Activated T-cell treated with anti-CD3 and anti-CD28 coated beads, Interleukin-2, amount 50 U/mL, for 24 hours (primary cell): ENCODE measurements at regions not wholly inside any gene's neighbourhood (a gene's known extent, or its start where the extent isn't known, plus 50 kb on each side); places are given as distances from the start of the nearest gene placed in this dataset.

ENCODE experiments used
- DNase-seq: peaks from one replicate; pipeline ENCODE4 v3.0.0-alpha.2; 2020
- H3K27ac Mint-ChIP-seq: 2 replicates; pipeline ENCODE4 v1.8.0; 2020; ENCODE audit warnings: mild to moderate bottlenecking, mixed read lengths
- H3K27me3 Mint-ChIP-seq: 2 replicates; pipeline ENCODE4 v1.8.0; 2020; ENCODE audit warnings: mixed read lengths
- H3K36me3 Mint-ChIP-seq: 2 replicates; pipeline ENCODE4 v1.8.0; 2020; ENCODE audit warnings: low read depth, mixed read lengths
- H3K4me1 Mint-ChIP-seq: 2 replicates; pipeline ENCODE4 v1.8.0; 2020; ENCODE audit warnings: low read depth, mixed read lengths
- H3K4me3 Mint-ChIP-seq: 2 replicates; pipeline ENCODE4 v1.8.0; 2020; ENCODE audit warnings: mild to moderate bottlenecking, moderate library complexity, mixed read lengths
- H3K9me3 Mint-ChIP-seq: 2 replicates; pipeline ENCODE4 v1.8.0; 2020; ENCODE audit warnings: mixed read lengths

GRCh38 chr2:199707593-199708185 is 143.3 kb downstream of the FTCDNL1 start:
- Mint-ChIP-seq H3K27ac (no peak overlapping the region), H3K4me3 (no peak overlapping the region), H3K4me1 (peaks cover 1% of the 10 kb centered on the region), H3K9me3 (peaks cover 8% of the 10 kb centered on the region), H3K27me3 (peaks cover 17% of the 10 kb centered on the region), H3K36me3 (no peaks in the 10 kb centered on the region)
- DNase-seq = no peak

- Mint-ChIP-seq H3K36me3 (no peaks in the 10 kb centered on the region), H3K4me3 (no peak overlapping the region), H3K9me3 (peaks cover 8% of the 10 kb centered on the region), H3K27ac (no peak overlapping the region), H3K27me3 (peaks cover 4% of the 10 kb centered on the region), H3K4me1 (peaks cover 1% of the 10 kb centered on the region)
- no peak for DNase-seq
Measured at GRCh38 chr2:199705538-199705937, 145.5 kb downstream of the FTCDNL1 start.

- H3K9me3 Mint-ChIP-seq = peaks cover 8% of the 10 kb centered on the region
- no peaks in the 10 kb centered on the region for H3K27me3 Mint-ChIP-seq
- no peak for DNase-seq
- H3K4me3 Mint-ChIP-seq = no peak overlapping the region
- H3K4me1 Mint-ChIP-seq = peaks cover 1% of the 10 kb centered on the region
- H3K36me3 Mint-ChIP-seq = no peaks in the 10 kb centered on the region
- H3K27ac Mint-ChIP-seq = no peak overlapping the region
Measured at GRCh38 chr2:199704358-199705238, 146.4 kb downstream of the FTCDNL1 start.

- no peaks in the 10 kb centered on the region for H3K36me3 Mint-ChIP-seq
- H3K27ac Mint-ChIP-seq = no peak overlapping the region
- H3K27me3 Mint-ChIP-seq = peaks cover under 1% of the 10 kb centered on the region
- DNase-seq = no peak
- peaks cover 1% of the 10 kb centered on the region for H3K4me1 Mint-ChIP-seq
- H3K4me3 Mint-ChIP-seq = no peak overlapping the region
- H3K9me3 Mint-ChIP-seq = peaks cover 6% of the 10 kb centered on the region
Measured at GRCh38 chr2:199703199-199703598, 147.8 kb downstream of the FTCDNL1 start.

- Mint-ChIP-seq H3K27ac (no peak overlapping the region), H3K4me1 (no peaks in the 10 kb centered on the region), H3K27me3 (peaks cover 17% of the 10 kb centered on the region), H3K9me3 (no peaks in the 10 kb centered on the region), H3K4me3 (no peak overlapping the region), H3K36me3 (no peaks in the 10 kb centered on the region)
- no peak for DNase-seq
Measured at GRCh38 chr2:199697469-199697868, 153.5 kb downstream of the FTCDNL1 start.

GRCh38 chr2:199696048-199696447 is 154.9 kb downstream of the FTCDNL1 start:
- DNase-seq = no peak
- peaks cover 17% of the 10 kb centered on the region for H3K27me3 Mint-ChIP-seq
- H3K36me3 Mint-ChIP-seq = no peaks in the 10 kb centered on the region
- H3K4me1 Mint-ChIP-seq = no peaks in the 10 kb centered on the region
- H3K27ac Mint-ChIP-seq = no peak overlapping the region
- no peak overlapping the region for H3K4me3 Mint-ChIP-seq
- H3K9me3 Mint-ChIP-seq = no peaks in the 10 kb centered on the region

GRCh38 chr2:199693861-199694260 is 157.1 kb downstream of the FTCDNL1 start:
- Mint-ChIP-seq H3K27me3 (peaks cover 17% of the 10 kb centered on the region), H3K4me1 (no peaks in the 10 kb centered on the region), H3K36me3 (no peaks in the 10 kb centered on the region), H3K9me3 (no peaks in the 10 kb centered on the region), H3K27ac (no peak overlapping the region), H3K4me3 (no peak overlapping the region)
- DNase-seq = no peak

GRCh38 chr2:199692489-199692888 is 158.5 kb downstream of the FTCDNL1 start:
- H3K27me3 Mint-ChIP-seq = peaks cover 10% of the 10 kb centered on the region
- H3K4me1 Mint-ChIP-seq = no peaks in the 10 kb centered on the region
- H3K9me3 Mint-ChIP-seq = no peaks in the 10 kb centered on the region
- no peak overlapping the region for H3K27ac Mint-ChIP-seq
- no peak for DNase-seq
- H3K4me3 Mint-ChIP-seq = no peak overlapping the region
- no peaks in the 10 kb centered on the region for H3K36me3 Mint-ChIP-seq

GRCh38 chr2:199690225-199690624 is 160.8 kb downstream of the FTCDNL1 start:
- no peak overlapping the region for H3K27ac Mint-ChIP-seq
- H3K4me3 Mint-ChIP-seq = no peak overlapping the region
- H3K9me3 Mint-ChIP-seq = no peaks in the 10 kb centered on the region
- H3K36me3 Mint-ChIP-seq = no peaks in the 10 kb centered on the region
- no peak for DNase-seq
- peaks cover 2% of the 10 kb centered on the region for H3K27me3 Mint-ChIP-seq
- H3K4me1 Mint-ChIP-seq = peaks cover 9% of the 10 kb centered on the region

- peaks cover 17% of the 10 kb centered on the region for H3K27me3 Mint-ChIP-seq
- no peak overlapping the region for H3K27ac Mint-ChIP-seq
- no peaks in the 10 kb centered on the region for H3K36me3 Mint-ChIP-seq
- no peak overlapping the region for H3K4me3 Mint-ChIP-seq
- no peaks in the 10 kb centered on the region for H3K9me3 Mint-ChIP-seq
- no peak for DNase-seq
- H3K4me1 Mint-ChIP-seq = peaks cover 17% of the 10 kb centered on the region
Measured at GRCh38 chr2:199685669-199686068, 165.3 kb downstream of the FTCDNL1 start.

GRCh38 chr2:199684832-199685231 is 166.2 kb downstream of the FTCDNL1 start:
- Mint-ChIP-seq H3K36me3 (no peaks in the 10 kb centered on the region), H3K27ac (no peak overlapping the region), H3K27me3 (peaks cover 26% of the 10 kb centered on the region), H3K9me3 (no peaks in the 10 kb centered on the region), H3K4me3 (no peak overlapping the region), H3K4me1 (peaks cover 17% of the 10 kb centered on the region)
- no peak for DNase-seq

- no peak overlapping the region for H3K27ac Mint-ChIP-seq
- peaks cover 17% of the 10 kb centered on the region for H3K4me1 Mint-ChIP-seq
- no peaks in the 10 kb centered on the region for H3K9me3 Mint-ChIP-seq
- H3K36me3 Mint-ChIP-seq = no peaks in the 10 kb centered on the region
- no peak overlapping the region for H3K4me3 Mint-ChIP-seq
- no peak for DNase-seq
- H3K27me3 Mint-ChIP-seq = peaks cover 26% of the 10 kb centered on the region
Measured at GRCh38 chr2:199684168-199684567, 166.8 kb downstream of the FTCDNL1 start.

GRCh38 chr2:199682001-199682400 is 169.0 kb downstream of the FTCDNL1 start:
- Mint-ChIP-seq H3K27me3 (peaks cover 34% of the 10 kb centered on the region), H3K4me3 (no peak overlapping the region), H3K9me3 (no peaks in the 10 kb centered on the region), H3K4me1 (peaks cover 17% of the 10 kb centered on the region), H3K27ac (no peak overlapping the region), H3K36me3 (no peaks in the 10 kb centered on the region)
- DNase-seq = no peak

GRCh38 chr2:199680482-199680881 is 170.5 kb downstream of the FTCDNL1 start:
- Mint-ChIP-seq H3K27me3 (peaks cover 34% of the 10 kb centered on the region), H3K9me3 (no peaks in the 10 kb centered on the region), H3K27ac (no peak overlapping the region), H3K4me3 (no peak overlapping the region), H3K36me3 (no peaks in the 10 kb centered on the region), H3K4me1 (peaks cover 10% of the 10 kb centered on the region)
- no peak for DNase-seq

- no peak overlapping the region for H3K4me3 Mint-ChIP-seq
- no peaks in the 10 kb centered on the region for H3K36me3 Mint-ChIP-seq
- DNase-seq = no peak
- peaks cover 34% of the 10 kb centered on the region for H3K27me3 Mint-ChIP-seq
- no peaks in the 10 kb centered on the region for H3K9me3 Mint-ChIP-seq
- H3K4me1 Mint-ChIP-seq = peaks cover 4% of the 10 kb centered on the region
- no peak overlapping the region for H3K27ac Mint-ChIP-seq
Measured at GRCh38 chr2:199679883-199680282, 171.1 kb downstream of the FTCDNL1 start.
